ACC112 (cell line): ENCODE measurements at regions not wholly inside any gene's neighbourhood (a gene's known extent, or its start where the extent isn't known, plus 50 kb on each side); places are given as distances from the start of the nearest gene placed in this dataset.
"Not testable (repeated sequence)": the region's sequence is repeated elsewhere in the genome, so short reads cannot be mapped to it uniquely, and the experiment has no call there.

Experiments
- H2AFZ ChIP-seq: fragments of 200-600 bp; sonication (generic); one replicate; pipeline ENCODE4 v1.6.0; 2017; ENCODE audit warnings: antibody characterized with exemption, low read length; ENCODE audit not compliant: unreplicated experiment
- H3K27ac ChIP-seq: fragments of 200-600 bp; sonication (generic); 2 replicates; pipeline ENCODE4 v1.5.1; 2014; ENCODE audit warnings: low read depth, mild to moderate bottlenecking, antibody characterized with exemption, low read length, moderate library complexity
- H3K27me3 ChIP-seq: fragments of 200-600 bp; sonication (generic); 2 replicates; pipeline ENCODE4 v1.6.1; 2014; ENCODE audit warnings: mild to moderate bottlenecking, antibody characterized with exemption, low read length, moderate library complexity, mixed read lengths; ENCODE audit not compliant: insufficient read depth
- H3K36me3 ChIP-seq: fragments of 200-600 bp; sonication (generic); 2 replicates; pipeline ENCODE4 v1.6.1; 2016; ENCODE audit warnings: mild to moderate bottlenecking, antibody characterized with exemption, low read length, moderate library complexity, mixed read lengths; ENCODE audit not compliant: insufficient read depth
- H3K4me1 ChIP-seq: fragments of 200-600 bp; sonication (generic); one replicate; pipeline ENCODE4 v1.6.1; 2016; ENCODE audit warnings: low read length, mixed read lengths; ENCODE audit not compliant: insufficient read depth, unreplicated experiment, control insufficient read depth
- H3K4me3 ChIP-seq: fragments of 200-600 bp; sonication (generic); 2 replicates; pipeline ENCODE4 v1.5.1; 2014; ENCODE audit warnings: mild to moderate bottlenecking, low read depth, low read length
- H3K79me2 ChIP-seq: fragments of 200-600 bp; sonication (generic); one replicate; pipeline ENCODE4 v1.6.0; 2016; ENCODE audit warnings: low read length; ENCODE audit not compliant: control insufficient read depth, unreplicated experiment, insufficient read depth

DNA sequence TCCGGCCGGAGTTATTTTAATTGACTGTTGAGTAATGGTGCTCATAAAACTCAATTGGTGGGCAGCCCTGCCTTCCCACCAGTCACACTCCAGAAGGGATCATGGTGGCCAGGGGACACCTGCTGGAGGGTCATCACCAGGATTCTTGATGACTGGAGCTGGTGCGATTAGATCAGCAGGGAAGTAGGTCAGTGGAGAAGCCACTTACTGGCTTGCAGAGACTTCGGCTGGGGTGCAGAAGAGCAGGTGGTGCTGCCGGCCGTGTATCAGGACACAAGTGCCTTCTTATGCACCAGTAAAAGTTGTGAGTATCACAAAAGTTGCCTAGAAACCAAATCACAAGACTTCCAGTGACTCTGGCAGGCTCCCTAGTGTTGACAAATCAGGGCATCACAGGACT lies 82.6 kb upstream of the CHCHD3 start:
- H3K4me3 ChIP-seq = no peak overlapping the region
- no peak overlapping the region for H3K27ac ChIP-seq
- no peaks in the 10 kb centered on the region for H3K79me2 ChIP-seq
- no peak overlapping the region for H2AFZ ChIP-seq
- H3K36me3 ChIP-seq = no peaks in the 10 kb centered on the region
- H3K27me3 ChIP-seq = peaks cover 45% of the 10 kb centered on the region
- H3K4me1 ChIP-seq = no peaks in the 10 kb centered on the region

DNA sequence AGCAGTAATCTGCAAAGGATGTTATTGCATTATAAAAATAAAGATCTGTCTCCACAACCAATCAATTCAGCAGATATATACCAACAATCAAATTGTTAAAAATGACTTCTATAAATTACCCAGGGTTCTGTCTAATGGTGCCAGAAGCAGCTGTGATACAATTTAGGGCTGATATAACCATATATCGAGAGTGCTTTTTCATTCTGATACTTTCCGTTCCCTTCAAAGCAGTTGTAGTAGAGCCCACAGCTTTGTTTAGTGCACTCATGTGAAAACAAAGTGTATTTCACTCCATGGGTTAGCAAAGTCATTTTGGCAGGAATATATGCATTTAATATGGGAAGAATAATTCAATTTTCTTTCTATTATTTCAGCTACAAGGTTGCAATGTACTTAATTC lies 83.1 kb upstream of the CHCHD3 start:
- no peak overlapping the region for H3K4me3 ChIP-seq
- no peaks in the 10 kb centered on the region for H3K36me3 ChIP-seq
- H3K4me1 ChIP-seq = no peaks in the 10 kb centered on the region
- H3K27me3 ChIP-seq = peaks cover 45% of the 10 kb centered on the region
- no peaks in the 10 kb centered on the region for H3K79me2 ChIP-seq
- no peak overlapping the region for H3K27ac ChIP-seq
- no peak overlapping the region for H2AFZ ChIP-seq

DNA sequence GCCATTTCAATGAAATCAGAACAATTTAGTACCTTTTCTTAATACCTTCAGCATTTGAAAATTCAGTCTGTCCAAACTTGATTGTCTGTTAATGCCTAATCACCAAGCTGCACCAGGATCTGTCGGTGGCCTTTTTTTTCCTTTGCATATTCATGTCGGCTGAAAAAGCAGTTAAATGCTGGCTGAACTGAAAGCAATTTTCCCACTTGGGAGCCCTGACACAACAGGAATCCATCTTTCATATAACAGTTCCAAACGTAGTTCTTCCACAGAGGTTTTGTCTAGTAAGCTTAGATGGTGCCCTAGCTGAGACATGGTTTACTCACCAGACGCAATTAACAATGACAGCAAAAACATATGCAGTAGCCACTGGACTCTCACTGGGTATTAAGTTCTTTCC lies 83.6 kb upstream of the CHCHD3 start:
- Histone ChIP-seq H3K79me2 (no peaks in the 10 kb centered on the region), H3K4me3 (no peak overlapping the region), H3K4me1 (no peaks in the 10 kb centered on the region), H3K27ac (no peak overlapping the region), H3K27me3 (peaks cover 42% of the 10 kb centered on the region), H3K36me3 (no peaks in the 10 kb centered on the region), H2AFZ (no peak overlapping the region)

DNA sequence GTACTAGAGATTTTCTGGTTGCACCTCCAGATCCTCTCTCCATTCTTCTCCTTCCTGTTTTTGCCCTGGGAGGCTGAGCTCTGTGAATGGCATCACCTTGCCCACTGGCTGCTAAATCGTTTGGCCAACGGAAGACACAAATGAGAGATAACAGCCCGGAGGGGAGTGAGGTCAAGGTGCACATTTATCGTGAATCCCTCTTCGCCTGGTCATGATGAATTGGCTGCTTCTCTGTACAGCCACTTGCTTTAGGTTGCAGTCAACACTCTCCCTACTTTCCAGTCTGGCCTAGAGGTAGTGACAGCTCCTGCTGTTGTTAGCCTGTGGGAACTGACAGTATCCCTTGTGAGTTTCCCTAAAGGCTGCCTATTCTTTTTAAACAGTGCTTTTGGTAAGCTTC lies 85.4 kb upstream of the CHCHD3 start:
- Histone ChIP-seq H3K4me1 (no peaks in the 10 kb centered on the region), H3K4me3 (no peak overlapping the region), H3K27me3 (peaks cover 46% of the 10 kb centered on the region), H3K79me2 (no peaks in the 10 kb centered on the region), H2AFZ (no peak overlapping the region), H3K27ac (no peak overlapping the region), H3K36me3 (no peaks in the 10 kb centered on the region)

DNA sequence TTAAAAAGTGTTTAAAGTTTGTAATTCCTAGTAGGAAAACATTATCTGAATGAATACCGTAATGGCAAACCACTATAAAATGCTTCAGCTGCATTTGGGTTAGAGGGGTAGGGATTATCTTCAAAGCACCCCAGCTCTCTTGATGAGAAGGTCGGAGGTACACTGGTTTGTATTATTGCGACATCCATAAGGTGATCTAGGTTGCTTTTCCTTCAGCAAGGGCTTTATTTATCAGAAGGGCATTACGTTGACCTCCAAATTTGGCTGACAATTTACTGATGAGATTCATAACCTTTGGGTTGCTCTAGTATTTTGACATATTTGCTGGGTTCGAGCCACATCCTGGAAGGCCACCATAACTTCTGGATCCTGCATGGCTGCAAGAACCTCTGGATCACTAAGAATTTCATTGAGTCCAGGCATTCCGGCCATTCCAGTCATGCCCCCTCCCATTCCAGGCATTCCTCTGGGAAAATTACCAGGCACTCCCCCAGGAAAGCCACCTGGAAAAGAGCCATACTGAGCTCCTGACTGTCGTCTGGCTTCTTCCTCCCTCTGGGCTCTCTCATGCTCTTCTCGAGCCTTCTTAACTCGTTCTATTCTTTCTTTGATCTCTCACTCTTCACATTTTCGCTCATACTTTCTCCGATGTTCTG lies 83.6 kb upstream of the EXOC4 start:
- H3K4me3 ChIP-seq, H3K27ac ChIP-seq, H2AFZ ChIP-seq, H3K4me1 ChIP-seq, H3K36me3 ChIP-seq, H3K79me2 ChIP-seq: not testable (repeated sequence)
- H3K27me3 ChIP-seq = peaks cover 51% of the 10 kb centered on the region

DNA sequence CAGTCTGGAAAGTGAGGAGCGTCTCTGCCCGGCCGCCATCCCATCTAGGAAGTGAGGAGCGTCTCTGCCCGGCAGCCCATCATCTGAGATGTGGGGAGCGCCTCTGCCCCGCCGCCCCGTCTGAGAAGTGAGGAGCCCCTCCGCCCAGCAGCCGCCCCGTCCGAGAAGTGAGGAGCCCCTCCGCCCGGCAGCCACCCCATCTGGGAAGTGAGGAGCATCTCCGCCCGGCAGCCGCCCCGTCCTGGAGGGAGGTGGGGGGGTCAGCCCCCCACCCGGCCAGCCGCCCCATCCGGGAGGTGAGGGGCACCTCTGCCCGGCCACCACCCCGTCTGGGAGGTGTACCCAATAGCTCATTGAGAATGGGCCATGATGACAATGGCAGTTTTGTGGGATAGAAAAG lies 75.4 kb upstream of the EXOC4 start:
- H3K27ac ChIP-seq, H3K36me3 ChIP-seq, H3K4me1 ChIP-seq, H3K79me2 ChIP-seq, H2AFZ ChIP-seq, H3K4me3 ChIP-seq: not testable (repeated sequence)
- peaks cover 17% of the 10 kb centered on the region for H3K27me3 ChIP-seq

DNA sequence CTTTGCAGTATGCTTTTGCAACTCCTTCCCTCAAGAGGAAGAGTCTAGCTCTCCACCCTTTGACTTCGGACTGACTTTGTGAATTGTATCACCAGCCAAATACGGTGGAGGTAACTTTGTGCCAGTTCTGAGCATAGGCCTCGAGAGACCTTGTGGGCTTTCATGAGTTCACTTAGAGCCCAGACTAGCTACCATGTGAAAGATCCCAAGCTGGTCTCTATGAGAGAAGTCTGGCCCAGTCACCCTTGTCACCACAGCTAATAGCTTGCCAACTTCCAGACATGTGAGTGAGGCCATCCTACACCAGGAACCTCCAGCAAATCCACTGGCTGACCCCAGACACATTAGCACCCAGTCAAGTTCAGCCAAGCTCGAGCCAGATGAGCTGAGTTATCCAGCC lies 72.2 kb upstream of the EXOC4 start:
- Histone ChIP-seq H3K79me2 (no peaks in the 10 kb centered on the region), H3K27ac (no peak overlapping the region), H2AFZ (no peak overlapping the region), H3K4me1 (no peaks in the 10 kb centered on the region), H3K4me3 (no peak overlapping the region), H3K27me3 (peaks cover 28% of the 10 kb centered on the region; the same call in 1 of the 2 replicates), H3K36me3 (no peaks in the 10 kb centered on the region)

DNA sequence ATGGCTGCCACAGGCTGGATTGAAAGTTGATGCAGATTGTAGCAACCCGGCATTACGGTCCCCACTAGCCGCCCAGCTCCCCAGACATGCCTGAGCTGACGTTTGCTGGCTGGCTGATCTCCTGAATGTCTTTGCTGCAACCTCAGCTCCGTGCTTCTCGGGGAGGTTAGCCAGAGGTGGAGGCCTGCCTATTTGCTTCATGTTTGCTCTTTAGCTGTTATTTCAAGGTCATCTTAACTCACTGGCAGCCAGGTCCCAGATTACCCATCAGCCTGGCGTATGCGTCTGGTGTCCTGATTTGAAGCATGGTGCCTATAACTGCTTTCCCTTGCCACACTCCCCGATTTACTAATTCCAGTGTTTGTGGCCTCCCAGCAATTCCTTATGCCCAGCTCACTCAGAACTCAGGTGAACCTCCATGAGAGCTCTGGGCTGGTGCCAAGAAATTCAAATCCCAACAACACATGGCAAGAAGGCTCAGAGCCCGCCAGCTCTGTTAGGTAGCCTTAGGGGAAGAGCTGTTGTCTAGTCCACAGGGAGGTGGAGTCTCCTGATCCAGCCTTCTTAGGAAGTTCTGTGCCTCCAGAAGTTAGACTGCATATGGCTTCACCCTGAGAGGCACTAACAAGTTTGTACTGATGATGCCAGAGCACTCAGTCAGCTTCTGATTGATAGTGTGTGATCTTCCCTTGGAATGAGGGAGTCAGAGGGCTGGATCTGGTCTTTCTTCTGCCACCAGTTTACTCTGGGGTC lies 69.7 kb upstream of the EXOC4 start:
- no peak overlapping the region for H3K27ac ChIP-seq
- no peaks in the 10 kb centered on the region for H3K79me2 ChIP-seq
- H3K4me1 ChIP-seq = no peaks in the 10 kb centered on the region
- H3K36me3 ChIP-seq = no peaks in the 10 kb centered on the region
- H3K4me3 ChIP-seq = no peak overlapping the region
- H3K27me3 ChIP-seq = peaks cover 44% of the 10 kb centered on the region; the same call in 1 of the 2 replicates
- no peak overlapping the region for H2AFZ ChIP-seq

DNA sequence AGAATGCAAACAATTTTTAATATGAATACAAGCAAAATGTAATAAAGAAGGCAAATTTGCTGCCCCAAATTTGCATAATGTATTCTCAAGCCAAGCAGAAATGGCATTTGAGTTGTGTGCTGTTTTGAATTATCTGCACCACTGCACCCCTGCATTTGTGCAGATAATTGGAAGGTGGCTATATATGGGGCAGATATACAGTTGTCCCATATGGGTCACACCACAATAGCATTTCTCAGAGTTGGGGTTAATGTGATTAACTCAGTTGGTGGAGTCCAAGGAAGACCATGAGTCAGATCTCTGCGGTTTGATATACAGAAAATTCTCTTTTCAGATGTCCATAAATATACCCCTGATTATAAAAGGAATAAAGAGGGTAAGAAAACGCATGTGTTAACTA lies 68.9 kb upstream of the EXOC4 start:
- H3K79me2 ChIP-seq = no peaks in the 10 kb centered on the region
- peaks cover 44% of the 10 kb centered on the region; the same call in 1 of the 2 replicates for H3K27me3 ChIP-seq
- H3K4me3 ChIP-seq = no peak overlapping the region
- H3K27ac ChIP-seq = no peak overlapping the region
- no peak overlapping the region for H2AFZ ChIP-seq
- H3K4me1 ChIP-seq = no peaks in the 10 kb centered on the region
- H3K36me3 ChIP-seq = no peaks in the 10 kb centered on the region

DNA sequence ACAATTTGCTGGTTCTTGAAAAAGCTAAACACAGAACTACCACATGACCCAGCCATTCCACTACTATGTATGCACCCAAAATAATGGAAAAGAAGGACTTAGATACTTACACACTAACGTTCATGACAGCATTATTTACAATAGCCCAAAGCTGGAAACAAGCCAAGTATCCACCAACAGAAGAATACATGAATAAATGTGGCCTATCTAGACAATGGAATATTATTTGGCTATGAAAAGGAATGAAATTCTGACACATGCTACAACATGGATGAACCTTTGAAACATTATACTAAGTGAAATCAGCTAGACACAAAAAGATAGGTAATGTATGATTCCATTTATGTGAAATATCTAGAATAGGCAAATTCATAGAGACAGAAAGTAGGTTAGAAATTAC lies 67.4 kb upstream of the EXOC4 start:
- no peak overlapping the region for H3K4me3 ChIP-seq
- H3K36me3 ChIP-seq = no peaks in the 10 kb centered on the region
- H2AFZ ChIP-seq = no peak overlapping the region
- no peak overlapping the region for H3K27ac ChIP-seq
- H3K27me3 ChIP-seq = peaks cover 51% of the 10 kb centered on the region; the same call in 1 of the 2 replicates
- H3K4me1 ChIP-seq = no peaks in the 10 kb centered on the region
- H3K79me2 ChIP-seq = no peaks in the 10 kb centered on the region

DNA sequence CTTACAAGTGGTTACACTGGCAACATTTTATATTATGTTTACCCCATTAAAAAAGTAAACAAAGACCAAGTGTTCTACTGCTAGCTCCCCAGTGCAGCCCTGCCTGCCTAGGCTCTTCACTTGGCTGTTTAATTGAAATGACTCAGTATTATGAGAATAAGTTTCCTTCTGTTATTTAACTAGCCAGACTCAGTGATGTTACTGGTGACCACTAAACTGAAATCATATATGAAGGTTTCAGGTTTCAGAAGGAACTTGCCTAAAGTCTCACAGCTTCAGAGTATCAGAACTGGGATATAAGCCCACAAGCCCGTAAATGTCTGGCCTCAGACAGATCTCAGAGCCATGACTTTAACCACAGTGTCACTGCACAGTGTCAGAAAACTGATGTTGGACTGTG lies 66.8 kb upstream of the EXOC4 start:
- H2AFZ ChIP-seq = no peak overlapping the region
- H3K79me2 ChIP-seq = no peaks in the 10 kb centered on the region
- H3K4me1 ChIP-seq = no peaks in the 10 kb centered on the region
- no peaks in the 10 kb centered on the region for H3K36me3 ChIP-seq
- no peak overlapping the region for H3K27ac ChIP-seq
- H3K27me3 ChIP-seq = peaks cover 56% of the 10 kb centered on the region
- no peak overlapping the region for H3K4me3 ChIP-seq
